ENCODE measurements at regions not wholly inside any gene's neighbourhood (a gene's known extent, or its start where the extent isn't known, plus 50 kb on each side); places are given as distances from the start of the nearest gene placed in this dataset.
"Not testable (repeated sequence)": the region's sequence is repeated elsewhere in the genome, so short reads cannot be mapped to it uniquely, and the experiment has no call there.

DNA sequence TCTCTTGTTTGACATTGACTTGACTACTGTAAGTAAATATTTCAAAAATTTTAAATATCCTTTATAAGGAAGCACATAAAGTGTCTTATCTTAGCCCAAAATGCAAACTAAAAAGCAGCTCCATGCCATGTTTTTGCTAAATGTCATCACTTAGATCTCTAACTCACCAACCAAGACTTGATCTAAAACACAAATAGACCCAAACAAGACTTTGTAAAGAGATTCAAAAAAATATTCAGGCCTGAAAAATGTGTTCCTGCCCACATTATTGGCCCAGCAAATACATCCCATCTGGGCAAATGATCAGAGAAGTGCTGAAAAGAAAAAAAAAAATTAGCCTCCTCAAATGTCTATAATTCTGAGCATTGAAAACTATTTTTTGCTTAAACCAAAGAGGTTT lies 187.6 kb downstream of the MREG start:
- no peaks in the 10 kb centered on the region for H3K27me3 ChIP-seq (replicated peaks; ENCODE audit: insufficient read depth)
- peaks cover 49% of the 10 kb centered on the region for H3K4me1 ChIP-seq (ENCODE audit: insufficient read depth)
- H2AFZ ChIP-seq: no peak overlapping the region
- H3K79me2 ChIP-seq (ENCODE audit: insufficient read depth): peaks cover 32% of the 10 kb centered on the region
- H3K4me2 ChIP-seq (ENCODE audit: unreplicated experiment): peak overlapping the region; percentile 73
- TF ChIP-seq EZH2phosphoT487 (IDR thresholded peaks at IDR 0.05; ENCODE audit: insufficient read depth, low read depth) (no peak), EZH2 (IDR thresholded peaks at IDR 0.05; ENCODE audit: insufficient read depth, poor library complexity, severe bottlenecking) (no peak)
- H3K27ac ChIP-seq: peak overlapping the region; percentile 60
- no peaks in the 10 kb centered on the region for H3K9me3 ChIP-seq (ENCODE audit: low read depth)
- peak overlapping the region; percentile 57 for H3K9ac ChIP-seq
- H3K36me3 ChIP-seq (ENCODE audit: low read depth): no peaks in the 10 kb centered on the region
- H3F3A ChIP-seq (ENCODE audit: insufficient read depth): peaks cover 54% of the 10 kb centered on the region
- in situ Hi-C loops (cut with MboI): no loop called here
- no peaks in the 10 kb centered on the region for H3K9me2 ChIP-seq (ENCODE audit: insufficient read depth)
- peak overlapping the region; percentile 7; the same call in 1 of the 2 replicates for H3K4me3 ChIP-seq
- DNase-seq: peak; percentile 75
- H4K20me1 ChIP-seq (ENCODE audit: insufficient read depth): no peaks in the 10 kb centered on the region

DNA sequence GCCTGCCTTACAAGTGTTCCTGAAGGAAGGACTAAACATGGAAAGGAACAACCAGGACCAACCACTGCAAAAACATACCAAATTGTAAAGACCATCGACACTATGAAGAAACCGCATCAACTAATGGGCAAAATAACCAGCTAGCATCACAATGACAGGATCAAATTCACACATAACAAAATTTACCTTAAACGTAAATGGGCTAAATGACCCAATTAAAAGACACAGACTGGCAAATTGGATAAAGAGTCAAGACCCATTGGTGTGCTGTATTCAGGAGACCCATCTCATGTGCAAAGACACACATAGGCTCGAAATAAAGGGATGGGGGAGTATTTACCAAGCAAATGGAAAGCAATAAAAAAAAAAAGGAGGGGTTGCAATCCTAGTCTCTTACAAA lies 192.1 kb downstream of the MREG start:
- H2AFZ ChIP-seq; H3K9me2 ChIP-seq (ENCODE audit: insufficient read depth); H3K36me3 ChIP-seq (ENCODE audit: low read depth); H4K20me1 ChIP-seq (ENCODE audit: insufficient read depth); in situ Hi-C loops (cut with MboI); H3K4me3 ChIP-seq; H3K9ac ChIP-seq; H3K27me3 ChIP-seq (replicated peaks; ENCODE audit: insufficient read depth); H3K4me2 ChIP-seq (ENCODE audit: unreplicated experiment); DNase-seq; H3K9me3 ChIP-seq (ENCODE audit: low read depth); H3K27ac ChIP-seq: not testable (repeated sequence)
- peaks cover 32% of the 10 kb centered on the region for H3K79me2 ChIP-seq (ENCODE audit: insufficient read depth)
- peaks cover 13% of the 10 kb centered on the region for H3K4me1 ChIP-seq (ENCODE audit: insufficient read depth)
- peaks cover 16% of the 10 kb centered on the region for H3F3A ChIP-seq (ENCODE audit: insufficient read depth)
- 85 to 90% methylated on average over 4 of the region's 4 CpGs for WGBS, 2 experiments (ENCODE audit: low coverage in 1 of 2, low lambda C conversion rate in 2 of 2, missing lambda C conversion rate in 2 of 2)

DNA sequence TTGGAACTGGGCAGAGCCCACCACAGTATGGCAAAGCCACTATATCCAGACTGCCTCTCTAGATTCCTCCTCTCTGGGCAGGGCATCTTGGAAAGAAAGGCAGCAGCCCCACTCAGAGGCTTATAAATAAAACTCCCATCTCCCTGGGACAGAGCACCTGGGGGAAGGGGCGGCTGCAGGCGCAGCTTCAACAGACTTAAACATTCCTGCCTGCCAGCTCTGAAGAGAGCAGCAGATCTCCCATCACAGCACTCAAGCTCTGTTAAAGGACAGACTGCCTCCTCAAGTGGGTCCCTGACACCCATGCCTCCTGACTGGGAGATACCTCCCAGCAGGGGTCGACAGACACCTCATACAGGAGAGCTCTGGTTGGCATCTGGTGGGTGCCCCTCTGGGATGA lies 193.6 kb downstream of the MREG start:
- DNase-seq; H3K4me3 ChIP-seq; H3K4me2 ChIP-seq (ENCODE audit: unreplicated experiment); H3K36me3 ChIP-seq (ENCODE audit: low read depth); H3K9me2 ChIP-seq (ENCODE audit: insufficient read depth); H4K20me1 ChIP-seq (ENCODE audit: insufficient read depth); H3K4me1 ChIP-seq (ENCODE audit: insufficient read depth); H2AFZ ChIP-seq; H3K27ac ChIP-seq; in situ Hi-C loops (cut with MboI); H3K9me3 ChIP-seq (ENCODE audit: low read depth); H3K9ac ChIP-seq; H3K27me3 ChIP-seq (replicated peaks; ENCODE audit: insufficient read depth); H3F3A ChIP-seq (ENCODE audit: insufficient read depth): not testable (repeated sequence)
- H3K79me2 ChIP-seq (ENCODE audit: insufficient read depth): peaks cover 29% of the 10 kb centered on the region
- WGBS, 2 experiments (ENCODE audit: low coverage in 1 of 2, low lambda C conversion rate in 2 of 2, missing lambda C conversion rate in 2 of 2): 82 to 92% methylated on average over 3 of the region's 3 CpGs

DNA sequence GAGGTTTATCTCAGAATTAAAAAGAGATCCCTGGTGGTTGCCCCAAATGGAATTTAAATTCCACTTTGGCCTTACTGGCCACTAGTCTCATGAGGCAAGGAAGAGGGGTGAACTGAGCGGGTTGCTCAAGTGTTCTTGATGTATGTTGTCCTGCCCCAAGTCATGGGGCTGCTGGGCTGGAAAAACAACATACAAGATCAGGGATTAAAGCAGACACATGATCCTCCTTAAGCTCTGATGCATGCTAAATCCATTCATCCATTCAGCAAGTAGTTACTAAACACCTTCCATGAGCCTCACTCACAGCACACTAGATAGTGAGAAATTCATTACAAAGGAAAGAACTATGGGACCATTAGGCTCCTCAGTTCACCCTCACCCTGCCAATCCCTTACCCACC lies 196.3 kb downstream of the MREG start:
- no peaks in the 10 kb centered on the region for H3K27me3 ChIP-seq (replicated peaks; ENCODE audit: insufficient read depth)
- peaks cover 6% of the 10 kb centered on the region; the same call in 1 of the 2 replicates for H3K79me2 ChIP-seq (ENCODE audit: insufficient read depth)
- H3K9me2 ChIP-seq (ENCODE audit: insufficient read depth): no peaks in the 10 kb centered on the region; the same call in 1 of the 2 replicates
- H4K20me1 ChIP-seq (ENCODE audit: insufficient read depth): no peaks in the 10 kb centered on the region
- no peak overlapping the region for H2AFZ ChIP-seq
- no peaks in the 10 kb centered on the region for H3K36me3 ChIP-seq (ENCODE audit: low read depth)
- 94 to 100% methylated on average over 1 of the region's 1 CpG for WGBS, 2 experiments (ENCODE audit: low coverage in 1 of 2, low lambda C conversion rate in 2 of 2, missing lambda C conversion rate in 2 of 2)
- H3K9me3 ChIP-seq (ENCODE audit: low read depth): no peaks in the 10 kb centered on the region
- H3K4me1 ChIP-seq (ENCODE audit: insufficient read depth): peaks cover 15% of the 10 kb centered on the region
- no peak overlapping the region for H3K4me3 ChIP-seq
- no peak for DNase-seq
- TF ChIP-seq EZH2phosphoT487 (IDR thresholded peaks at IDR 0.05; ENCODE audit: insufficient read depth, low read depth) (no peak), EZH2 (IDR thresholded peaks at IDR 0.05; ENCODE audit: insufficient read depth, poor library complexity, severe bottlenecking) (no peak)
- H3K4me2 ChIP-seq (ENCODE audit: unreplicated experiment): no peak overlapping the region
- H3F3A ChIP-seq (ENCODE audit: insufficient read depth): 0 out of 2 replicates have a peak, but pooled peaks cover 13% of the 10 kb centered on the region
- in situ Hi-C loops (cut with MboI): no loop called here
- no peak overlapping the region for H3K27ac ChIP-seq
- no peak overlapping the region for H3K9ac ChIP-seq

DNA sequence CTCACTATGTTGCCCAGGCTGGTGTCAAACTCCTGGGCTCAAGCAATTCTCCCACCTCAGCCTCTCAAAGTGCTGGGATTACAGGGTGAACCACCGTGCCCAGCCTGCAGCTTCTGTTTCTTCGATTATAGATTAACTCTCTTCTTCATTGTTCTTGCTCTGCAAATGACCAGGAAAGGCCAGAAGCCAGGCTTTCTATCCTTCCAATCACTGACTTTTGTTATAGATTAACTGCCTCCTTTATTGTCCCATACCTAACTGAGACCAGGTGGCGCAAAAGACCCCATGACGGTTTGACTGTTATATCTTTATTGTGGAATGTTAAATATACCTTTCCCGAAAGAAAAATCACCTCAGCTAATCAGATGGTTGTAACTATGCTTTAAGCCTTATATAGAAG lies 196.9 kb downstream of the MREG start:
- H3K4me2 ChIP-seq (ENCODE audit: unreplicated experiment): no peak overlapping the region

More for the DNA sequence above, 196.9 kb downstream of the MREG start:
- Histone ChIP-seq H3F3A (ENCODE audit: insufficient read depth) (0 out of 2 replicates have a peak, but pooled peaks cover 13% of the 10 kb centered on the region), H3K4me3 (no peak overlapping the region), H3K27ac (no peak overlapping the region), H2AFZ (no peak overlapping the region), H3K4me1 (ENCODE audit: insufficient read depth) (peaks cover 21% of the 10 kb centered on the region), H3K9me3 (ENCODE audit: low read depth) (no peaks in the 10 kb centered on the region), H3K9ac (no peak overlapping the region), H4K20me1 (ENCODE audit: insufficient read depth) (no peaks in the 10 kb centered on the region), H3K9me2 (ENCODE audit: insufficient read depth) (no peaks in the 10 kb centered on the region; the same call in 1 of the 2 replicates), H3K27me3 (replicated peaks; ENCODE audit: insufficient read depth) (no peaks in the 10 kb centered on the region), H3K79me2 (ENCODE audit: insufficient read depth) (no peaks in the 10 kb centered on the region), H3K36me3 (ENCODE audit: low read depth) (no peaks in the 10 kb centered on the region)
- no peak for DNase-seq
- WGBS, 2 experiments (ENCODE audit: low coverage in 1 of 2, low lambda C conversion rate in 2 of 2, missing lambda C conversion rate in 2 of 2): 95 to 98% methylated on average over 5 of the region's 5 CpGs
- TF ChIP-seq EZH2phosphoT487 (IDR thresholded peaks at IDR 0.05; ENCODE audit: insufficient read depth, low read depth) (no peak), EZH2 (IDR thresholded peaks at IDR 0.05; ENCODE audit: insufficient read depth, poor library complexity, severe bottlenecking) (no peak)
- in situ Hi-C loops (cut with MboI): no loop called here
